H9 (cell line): ENCODE measurements at regions not wholly inside any gene's neighbourhood (a gene's known extent, or its start where the extent isn't known, plus 50 kb on each side); places are given as distances from the start of the nearest gene placed in this dataset.

Source experiments
- DNase-seq: peaks from one replicate; pipeline ENCODE4 v3.0.0-alpha.2; 2017
- H2AFZ ChIP-seq: one replicate; pipeline ENCODE4 v1.6.1; 2013; ENCODE audit warnings: mild to moderate bottlenecking, low read length, control low read depth, moderate library complexity
- H2AK5ac ChIP-seq: 2 replicates; pipeline ENCODE4 v1.6.1; 2013; ENCODE audit warnings: low read length, control low read depth, mixed read lengths; ENCODE audit not compliant: insufficient read length
- H2BK120ac ChIP-seq: one replicate; pipeline ENCODE4 v1.6.1; 2013; ENCODE audit warnings: low read depth, mild to moderate bottlenecking, low read length, control low read depth, inconsistent platforms; ENCODE audit not compliant: poor library complexity, severe bottlenecking
- H2BK12ac ChIP-seq: 2 replicates; pipeline ENCODE4 v1.6.1; 2013; ENCODE audit warnings: low read length, control low read depth, mixed read lengths, low read depth; ENCODE audit not compliant: insufficient read length
- H2BK15ac ChIP-seq: 2 replicates; pipeline ENCODE4 v1.6.1; 2013; ENCODE audit warnings: low read depth, low read length, control low read depth
- H2BK20ac ChIP-seq: one replicate; pipeline ENCODE4 v1.6.1; 2013; ENCODE audit warnings: low read depth, mild to moderate bottlenecking, low read length, control low read depth, inconsistent platforms; ENCODE audit not compliant: poor library complexity, severe bottlenecking
- H2BK5ac ChIP-seq: 2 replicates; pipeline ENCODE4 v1.6.1; 2013; ENCODE audit warnings: low read length, control low read depth, mixed read lengths; ENCODE audit not compliant: insufficient read length
- H3K14ac ChIP-seq: 2 replicates; pipeline ENCODE4 v1.6.1; 2013; ENCODE audit warnings: low read length, control low read depth; ENCODE audit not compliant: insufficient read depth
- H3K18ac ChIP-seq: 2 replicates; pipeline ENCODE4 v1.6.1; 2013; ENCODE audit warnings: low read depth, mild to moderate bottlenecking, mixed read lengths, low read length, control low read depth; ENCODE audit not compliant: insufficient read length
- H3K23ac ChIP-seq: 2 replicates; pipeline ENCODE4 v1.6.1; 2013; ENCODE audit warnings: low read length, control low read depth, mixed read lengths, low read depth; ENCODE audit not compliant: insufficient read length
- H3K23me2 ChIP-seq: 2 replicates; pipeline ENCODE4 v1.6.1; 2013; ENCODE audit warnings: low read depth, mild to moderate bottlenecking, mixed read lengths, low read length, control low read depth; ENCODE audit not compliant: insufficient read length, poor library complexity, severe bottlenecking
- H3K27ac ChIP-seq: 2 replicates; pipeline ENCODE4 v1.5.1; 2013; ENCODE audit warnings: low read length, control low read depth, mixed read lengths, low read depth; ENCODE audit not compliant: insufficient read length
- H3K27me3 ChIP-seq: 2 replicates; pipeline ENCODE4 v1.6.1; 2013; ENCODE audit warnings: low read length, control low read depth, inconsistent platforms; ENCODE audit not compliant: insufficient read depth
- H3K4ac ChIP-seq: 2 replicates; pipeline ENCODE4 v1.6.1; 2013; ENCODE audit warnings: low read depth, mild to moderate bottlenecking, control low read depth, inconsistent platforms, low read length, moderate library complexity
- H3K4me1 ChIP-seq: 2 replicates; pipeline ENCODE4 v1.6.1; 2013; ENCODE audit warnings: low read length, control low read depth, inconsistent platforms; ENCODE audit not compliant: insufficient read depth
- H3K4me2 ChIP-seq: 2 replicates; pipeline ENCODE4 v1.6.1; 2013; ENCODE audit warnings: low read length, control low read depth, mixed read lengths; ENCODE audit not compliant: insufficient read length, insufficient read depth
- H3K56ac ChIP-seq: 2 replicates; pipeline ENCODE4 v1.6.1; 2013; ENCODE audit warnings: low read depth, mild to moderate bottlenecking, mixed read lengths, low read length, control low read depth; ENCODE audit not compliant: insufficient read length
- H3K79me1 ChIP-seq: 2 replicates; pipeline ENCODE4 v1.6.1; 2013; ENCODE audit warnings: low read depth, mild to moderate bottlenecking, moderate library complexity, low read length, control low read depth, inconsistent platforms; ENCODE audit not compliant: insufficient read depth, poor library complexity, severe bottlenecking
- H3K79me2 ChIP-seq: 2 replicates; pipeline ENCODE4 v1.6.1; 2013; ENCODE audit warnings: low read length, control low read depth, inconsistent platforms; ENCODE audit not compliant: insufficient read depth
- H3K9ac ChIP-seq: 2 replicates; pipeline ENCODE4 v1.6.1; 2013; ENCODE audit warnings: low read length, control low read depth, mixed read lengths; ENCODE audit not compliant: insufficient read length; ENCODE audit errors: extremely low read depth
- H3K9me3 ChIP-seq: one replicate; pipeline ENCODE4 v1.6.1; 2013; ENCODE audit warnings: low read depth, low read length, inconsistent platforms; ENCODE audit not compliant: control insufficient read depth
- H3T11ph ChIP-seq: one replicate; pipeline ENCODE4 v1.6.1; 2013; ENCODE audit warnings: mild to moderate bottlenecking, low read length, control low read depth, inconsistent platforms
- H4K20me1 ChIP-seq: one replicate; pipeline ENCODE4 v1.6.1; 2013; ENCODE audit not compliant: control insufficient read depth, insufficient read length, insufficient read depth
- H4K5ac ChIP-seq: 2 replicates; pipeline ENCODE4 v1.6.1; 2013; ENCODE audit warnings: low read depth, mild to moderate bottlenecking, mixed read lengths, low read length, control low read depth; ENCODE audit not compliant: insufficient read length
- H4K8ac ChIP-seq: replicated peaks from 2 replicates; pipeline ENCODE4 v1.6.1; 2013; ENCODE audit warnings: low read length, control low read depth, mixed read lengths, low read depth; ENCODE audit not compliant: insufficient read length
- H4K91ac ChIP-seq: 2 replicates; pipeline ENCODE4 v1.6.1; 2013; ENCODE audit warnings: low read depth, mild to moderate bottlenecking, moderate library complexity, mixed read lengths, low read length, control low read depth; ENCODE audit not compliant: insufficient read length
- H3K27ac Mint-ChIP-seq, 3 experiments: 2 replicates in 2 of 3; 3 replicates in 1 of 3; pipeline ENCODE4 v1.8.0; 2020 to 2021; ENCODE audit warnings: mixed read lengths in 3 of 3, mild to moderate bottlenecking in 1 of 3, moderate library complexity in 1 of 3
- H3K27me3 Mint-ChIP-seq: 2 replicates; pipeline ENCODE4 v1.8.0; 2021; ENCODE audit warnings: low read depth, mild to moderate bottlenecking, moderate library complexity, mixed read lengths
- H3K36me3 Mint-ChIP-seq, 3 experiments: 2 replicates in 2 of 3; 3 replicates in 1 of 3; pipeline ENCODE4 v1.8.0; 2020 to 2021; ENCODE audit warnings: low read depth in 3 of 3, mixed read lengths in 3 of 3; ENCODE audit not compliant: insufficient read depth in 1 of 3
- H3K4me1 Mint-ChIP-seq, 2 experiments: 2 replicates each; pipeline ENCODE4 v1.8.0; 2020; ENCODE audit warnings: mixed read lengths in 2 of 2
- H3K4me3 Mint-ChIP-seq, 2 experiments: 2 replicates in 1 of 2; 3 replicates in 1 of 2; pipeline ENCODE4 v1.8.0; 2020 to 2021; ENCODE audit warnings: mild to moderate bottlenecking in 2 of 2, mixed read lengths in 2 of 2, moderate library complexity in 1 of 2
- H3K9me3 Mint-ChIP-seq, 2 experiments: 2 replicates in 1 of 2; 3 replicates in 1 of 2; pipeline ENCODE4 v1.8.0; 2020; ENCODE audit warnings: mild to moderate bottlenecking in 2 of 2, mixed read lengths in 2 of 2, moderate library complexity in 1 of 2
- CTCF ChIP-seq: fragments of 200-600 bp; sonication (generic); conservative IDR thresholded peaks from 3 replicates; pipeline ENCODE4 v1.8.0; 2021; ENCODE audit warnings: antibody characterized with exemption, mild to moderate bottlenecking
- WGBS: extraction: QIAGEN DNeasy Blood & Tissue Kit; methylation state at CpG from one replicate; pipeline ENCODE4 v1.1.7; 2013; ENCODE audit warnings: missing lambda C conversion rate, low lambda C conversion rate, mixed read lengths; ENCODE audit not compliant: insufficient read length; ENCODE audit errors: extremely low coverage; 5-methylcytosine and 5-hydroxymethylcytosine counted together

DNA sequence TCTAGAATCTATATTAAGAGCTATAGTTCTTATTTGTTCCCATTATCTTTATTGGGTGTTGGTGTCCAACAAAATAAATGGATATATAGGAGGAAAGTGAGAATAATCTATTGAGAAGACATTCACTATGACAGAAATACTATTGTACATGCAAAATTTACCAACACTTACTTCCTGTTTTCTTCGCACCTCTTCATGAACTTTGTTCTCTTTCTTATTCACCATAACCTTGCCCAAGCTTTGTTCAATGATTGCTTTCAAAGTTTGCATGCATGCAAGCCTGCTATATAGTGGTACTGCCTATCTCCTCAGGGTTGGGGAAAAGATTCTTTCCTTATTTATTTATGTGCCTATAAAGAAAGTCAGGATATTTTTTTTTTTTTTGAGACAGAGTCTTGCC lies 176.4 kb upstream of the JADE1 start:
- Histone ChIP-seq H3K4me1 (peaks cover 12% of the 10 kb centered on the region), H3K14ac (no peak overlapping the region), H2BK120ac (no peak overlapping the region), H3K79me1 (no peaks in the 10 kb centered on the region), H3T11ph (no peak overlapping the region), H4K91ac (no peak overlapping the region), H2BK15ac (no peak overlapping the region), H3K27ac (no peak overlapping the region), H3K4ac (no peak overlapping the region), H2BK20ac (no peak overlapping the region), H2BK12ac (no peak overlapping the region), H2AK5ac (no peak overlapping the region), H2AFZ (no peak overlapping the region), H2BK5ac (no peak overlapping the region), H3K79me2 (no peaks in the 10 kb centered on the region), H3K23ac (no peak overlapping the region), H4K5ac (no peak overlapping the region), H3K18ac (no peak overlapping the region), H3K4me2 (no peak overlapping the region), H4K20me1 (no peaks in the 10 kb centered on the region), H3K9ac (no peak overlapping the region), H3K23me2 (no peaks in the 10 kb centered on the region), H3K27me3 (no peaks in the 10 kb centered on the region), H3K56ac (no peak overlapping the region), H4K8ac (no peak overlapping the region), H3K9me3 (no peaks in the 10 kb centered on the region)
- no peak for DNase-seq
- no peaks in the 10 kb centered on the region; a peak in 1 of 7 replicates for H3K36me3 Mint-ChIP-seq
- no peak for TF ChIP-seq CTCF
- no peak overlapping the region for H3K27ac Mint-ChIP-seq
- H3K4me1 Mint-ChIP-seq = peaks cover 31 to 34% of the 10 kb centered on the region in 2 experiments
- no CpG with 5 or more reads among the region's 1 CpG for WGBS
- no peak overlapping the region for H3K4me3 Mint-ChIP-seq
- H3K27me3 Mint-ChIP-seq = no peaks in the 10 kb centered on the region
- H3K9me3 Mint-ChIP-seq = no peaks in the 10 kb centered on the region
